ENCODE measurements at regions not wholly inside any gene's neighbourhood (a gene's known extent, or its start where the extent isn't known, plus 50 kb on each side); places are given as distances from the start of the nearest gene placed in this dataset.

DNA sequence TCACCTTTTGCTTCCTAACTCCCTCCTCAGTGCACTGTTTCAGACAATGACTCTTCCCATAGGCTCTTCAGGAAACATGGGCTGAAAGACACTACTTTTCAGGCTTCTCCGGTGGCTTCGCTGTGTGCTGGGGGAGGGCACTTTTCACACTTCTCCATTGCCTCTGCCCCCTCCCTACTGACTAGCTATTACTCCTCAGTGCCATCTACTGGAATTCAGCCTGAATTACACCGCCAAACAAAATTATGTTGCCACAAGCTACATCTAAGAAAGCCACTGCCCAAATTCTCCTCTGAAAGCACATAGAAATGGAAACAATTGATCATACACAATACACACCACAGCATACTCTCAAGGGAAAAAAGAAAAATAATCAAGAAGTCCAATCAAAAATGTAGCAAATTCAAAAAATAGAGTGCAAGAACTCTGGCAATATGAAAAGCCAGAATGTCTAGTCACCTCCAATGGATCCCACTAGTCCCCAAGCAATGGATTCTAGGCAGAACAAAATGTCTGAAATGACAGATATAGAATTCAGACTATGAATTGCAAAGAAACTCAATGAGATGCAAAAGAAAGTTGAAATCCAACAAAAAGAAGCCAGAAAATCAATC is 1139.4 kb upstream of the GYPC start:
- DNase-seq (ENCODE audit: low spot score): no peak

DNA sequence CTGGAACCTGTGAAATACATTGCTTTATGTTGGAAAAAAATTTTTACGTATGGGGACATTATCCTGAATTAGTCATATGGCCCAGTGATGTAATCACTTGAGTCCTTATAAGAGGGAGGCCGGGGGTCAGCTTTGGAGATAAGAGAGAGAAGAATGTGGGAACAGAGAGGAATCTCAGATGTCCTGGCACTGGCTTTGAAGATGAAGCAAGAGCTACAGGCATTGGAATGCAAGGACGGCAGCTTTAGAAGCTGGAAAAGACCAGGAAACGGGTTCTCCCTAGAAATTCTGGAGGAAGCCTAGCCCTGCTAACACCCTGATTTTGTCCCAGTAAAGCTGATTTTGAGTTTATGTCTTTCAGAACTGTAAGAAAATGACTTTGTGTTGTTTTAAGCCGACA is 1129.9 kb upstream of the GYPC start:
- DNase-seq (ENCODE audit: low spot score): no peak

DNA sequence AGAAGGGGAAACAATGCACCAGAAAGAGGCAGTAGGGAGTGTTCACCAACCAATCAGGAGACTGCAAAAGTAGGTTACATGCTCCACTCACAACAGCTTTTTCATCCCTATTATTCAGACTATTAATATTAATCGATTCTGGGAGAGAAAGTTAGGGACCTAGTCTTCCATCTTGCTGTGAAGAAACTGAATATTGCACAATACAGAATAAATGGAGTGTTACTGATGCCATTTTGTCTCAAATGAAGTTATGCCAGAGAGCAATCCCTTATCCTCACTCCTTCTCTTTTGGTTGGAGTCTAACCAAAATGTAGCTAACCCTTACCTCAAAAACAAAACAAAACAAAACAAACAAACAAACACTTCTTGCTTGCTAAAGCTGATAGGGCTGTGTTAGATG is 1120.9 kb upstream of the GYPC start:
- no peak for DNase-seq (ENCODE audit: low spot score)

DNA sequence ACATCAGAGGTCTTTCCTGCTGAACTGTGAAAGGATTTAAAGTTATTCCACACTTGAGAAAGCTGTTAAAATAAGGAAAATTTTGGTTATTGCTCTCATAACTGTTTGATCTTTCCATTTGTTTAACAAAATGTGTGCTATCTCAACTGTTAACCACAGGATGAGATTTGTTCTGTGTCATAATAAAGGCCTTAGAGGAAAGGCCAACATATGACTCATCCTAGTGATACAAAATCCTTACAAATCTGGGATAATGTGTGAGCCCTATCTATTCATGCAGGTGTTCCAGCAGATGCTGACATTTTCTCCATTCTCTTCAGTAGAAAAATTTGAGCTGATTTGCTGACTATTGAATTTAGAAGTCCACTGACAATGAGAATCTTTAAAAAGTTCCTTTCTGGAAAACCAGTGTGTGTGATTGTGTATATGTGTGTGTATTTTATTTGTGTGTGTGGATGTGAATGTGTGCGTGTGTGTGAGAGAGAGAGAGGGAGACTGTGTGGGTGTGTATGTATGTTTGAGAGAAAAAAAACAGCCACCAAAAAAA is 1111.9 kb upstream of the GYPC start:
- DNase-seq (ENCODE audit: low spot score): no peak

DNA sequence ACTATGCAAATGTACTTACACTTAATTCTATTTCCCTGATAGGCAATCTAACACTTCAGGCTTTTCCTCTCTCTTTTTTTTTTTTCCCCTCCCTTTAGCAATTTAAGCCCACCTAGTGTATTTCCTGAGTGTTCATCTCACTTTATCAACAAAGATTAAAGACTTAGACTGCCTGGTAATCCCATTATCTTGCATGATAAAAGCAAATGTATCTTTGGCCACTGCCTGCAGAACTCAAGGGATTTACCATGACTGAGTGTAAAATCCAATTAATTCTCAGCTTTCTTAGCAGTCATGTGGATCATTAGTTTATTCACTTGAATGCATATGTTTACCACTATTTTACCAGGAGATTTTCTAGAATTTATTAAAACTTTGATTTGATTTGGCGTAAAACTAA is 1102.2 kb upstream of the GYPC start:
- DNase-seq (ENCODE audit: low spot score): no peak

DNA sequence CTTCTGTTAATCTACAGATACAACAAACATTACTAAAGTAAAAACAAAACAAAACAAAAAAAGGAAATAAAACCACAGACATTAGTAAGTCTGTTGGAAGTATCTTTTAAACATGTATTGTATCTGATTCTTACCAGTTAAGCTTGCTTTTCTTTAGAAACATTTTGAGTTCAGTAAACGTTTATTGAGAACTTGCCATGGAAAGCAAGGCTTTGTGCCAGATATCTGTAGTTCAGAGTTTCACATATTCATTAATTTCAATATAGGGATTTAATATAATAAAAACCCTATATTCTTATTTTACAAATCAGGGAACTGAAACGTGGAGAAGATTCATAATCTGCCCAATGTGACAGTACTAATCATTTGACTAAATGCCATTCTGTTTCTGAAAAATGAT is 1101.0 kb upstream of the GYPC start:
- DNase-seq (ENCODE audit: low spot score): no peak

DNA sequence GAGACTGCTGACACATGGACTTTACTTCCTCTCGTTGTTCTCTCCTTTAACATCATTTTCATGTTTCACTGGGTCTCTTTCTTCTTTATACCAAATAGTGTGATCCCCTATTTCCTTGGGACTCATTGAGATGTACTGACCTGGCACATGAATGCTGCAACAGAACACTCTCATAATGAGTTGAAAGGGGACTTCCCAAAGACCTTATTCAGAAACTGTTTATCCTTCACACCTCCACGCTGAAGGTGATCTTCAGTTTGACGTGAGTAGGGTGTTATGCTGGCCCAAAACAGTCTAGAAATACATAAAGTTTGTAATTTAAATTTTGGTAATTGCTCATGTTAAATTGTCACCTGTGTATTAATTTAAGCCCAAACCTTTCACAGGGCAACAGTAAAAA is 1096.8 kb upstream of the GYPC start:
- no peak for DNase-seq (ENCODE audit: low spot score)

DNA sequence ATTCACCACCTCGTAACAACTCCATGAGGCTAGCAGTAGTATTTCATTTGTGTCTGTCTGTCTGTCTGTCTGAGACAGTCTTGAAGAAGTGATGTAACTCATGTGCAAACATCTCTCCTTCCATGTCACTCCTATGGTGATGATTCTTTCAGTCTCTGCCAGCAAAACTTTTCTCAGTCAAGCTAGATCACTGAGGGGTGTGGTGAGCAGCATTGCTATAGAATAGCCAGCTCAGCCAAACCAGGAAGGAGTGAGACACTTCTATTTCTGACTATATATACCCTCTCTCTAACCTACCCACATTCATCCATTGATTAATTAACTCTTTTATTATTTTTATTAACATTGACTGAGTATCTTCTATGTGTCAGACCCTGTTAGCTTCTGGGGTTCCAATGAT is 1095.1 kb upstream of the GYPC start:
- no peak for DNase-seq (ENCODE audit: low spot score)

DNA sequence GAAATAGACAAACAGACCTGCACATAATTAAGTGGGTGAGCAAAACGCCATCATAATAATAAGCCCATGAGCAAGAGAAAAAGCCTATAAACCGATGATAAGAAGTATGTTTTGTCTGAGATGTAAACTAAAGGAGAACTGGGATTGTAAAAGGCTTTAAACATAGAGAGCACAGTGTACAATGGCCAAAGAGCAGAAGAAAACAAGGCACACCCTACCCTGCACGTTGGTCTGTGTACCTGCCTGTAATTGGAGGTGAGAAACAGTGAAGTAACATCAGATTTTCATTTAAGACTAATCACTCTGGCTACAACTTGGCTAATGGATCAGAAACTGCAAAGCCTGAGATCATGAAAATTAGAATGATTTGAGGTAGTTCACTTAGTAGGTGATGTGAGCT is 1094.7 kb upstream of the GYPC start:
- DNase-seq (ENCODE audit: low spot score): no peak

DNA sequence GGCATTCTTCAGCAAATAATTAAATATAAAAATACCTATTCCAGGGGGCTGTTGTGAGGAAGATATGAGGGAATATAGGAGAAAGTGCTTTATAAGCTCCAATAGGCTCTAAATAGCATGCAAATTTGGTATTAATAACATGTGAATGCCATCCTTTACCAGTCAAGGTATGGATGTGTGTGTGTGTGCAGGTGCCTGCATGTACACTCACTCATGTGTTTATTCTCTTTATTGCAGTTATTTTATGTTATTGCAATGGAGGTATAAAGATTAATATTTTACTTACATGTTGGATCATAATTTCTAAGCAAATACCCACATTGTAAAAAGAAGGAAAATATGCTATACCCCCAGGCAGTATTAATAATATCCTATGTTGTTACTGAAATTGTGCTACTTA is 1093.0 kb upstream of the GYPC start:
- DNase-seq (ENCODE audit: low spot score): no peak

DNA sequence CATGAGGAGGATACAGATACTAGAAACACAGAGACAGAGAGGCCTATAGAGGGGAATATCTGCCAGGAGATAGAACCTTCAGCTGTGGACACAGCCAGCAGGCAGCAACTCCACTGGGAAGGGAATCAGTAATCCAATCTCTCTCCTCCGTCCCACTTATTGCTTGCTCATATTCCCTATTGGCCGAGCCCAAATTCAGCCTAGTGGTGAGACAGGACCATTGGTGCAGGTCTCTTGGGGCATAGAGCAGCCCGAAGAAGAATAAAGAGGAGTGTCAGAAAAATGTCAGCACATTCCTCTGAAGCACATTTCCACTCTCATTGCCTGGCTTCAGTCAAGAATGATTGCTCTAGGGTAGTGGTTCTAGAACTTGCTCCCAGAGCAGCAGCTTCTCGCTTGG is 1091.5 kb upstream of the GYPC start:
- DNase-seq (ENCODE audit: low spot score): no peak

DNA sequence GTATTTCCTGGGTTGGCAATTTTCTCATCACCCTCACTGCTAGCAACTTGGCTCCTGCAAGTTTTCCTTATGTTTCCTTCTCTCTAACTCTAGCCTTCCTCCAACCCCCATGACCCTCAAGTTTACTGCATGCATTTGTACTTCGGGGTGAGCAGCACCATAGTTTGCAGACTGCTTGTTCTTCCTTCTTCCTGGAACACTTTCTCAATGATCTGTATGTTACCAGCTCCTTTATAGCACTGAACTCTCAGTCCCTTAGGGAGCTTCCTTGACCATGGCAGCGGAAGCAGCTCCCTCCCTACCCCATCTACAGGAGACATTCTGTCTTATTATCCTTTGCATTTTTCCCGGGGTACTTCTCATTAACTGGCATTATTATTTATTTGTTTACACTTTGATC is 1089.5 kb upstream of the GYPC start:
- DNase-seq (ENCODE audit: low spot score): no peak

DNA sequence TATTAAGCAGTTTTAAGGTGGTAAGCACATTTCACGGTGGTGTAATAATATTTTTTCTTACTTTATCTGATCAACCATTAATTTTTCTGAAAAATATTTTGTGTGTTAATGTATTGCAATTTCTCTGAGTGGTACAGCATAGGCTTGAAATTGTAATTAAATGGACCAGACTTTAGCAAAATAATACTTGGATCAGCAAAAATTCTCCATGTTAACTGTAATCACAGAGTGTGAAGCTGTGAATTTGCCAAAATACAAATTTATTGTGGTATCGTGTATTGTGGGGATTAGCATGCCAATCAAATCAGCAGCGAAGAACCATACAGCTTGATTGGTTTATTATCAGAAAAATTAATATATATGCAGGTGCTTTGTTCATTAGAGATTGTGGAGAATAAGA is 1088.9 kb upstream of the GYPC start:
- DNase-seq (ENCODE audit: low spot score): no peak

DNA sequence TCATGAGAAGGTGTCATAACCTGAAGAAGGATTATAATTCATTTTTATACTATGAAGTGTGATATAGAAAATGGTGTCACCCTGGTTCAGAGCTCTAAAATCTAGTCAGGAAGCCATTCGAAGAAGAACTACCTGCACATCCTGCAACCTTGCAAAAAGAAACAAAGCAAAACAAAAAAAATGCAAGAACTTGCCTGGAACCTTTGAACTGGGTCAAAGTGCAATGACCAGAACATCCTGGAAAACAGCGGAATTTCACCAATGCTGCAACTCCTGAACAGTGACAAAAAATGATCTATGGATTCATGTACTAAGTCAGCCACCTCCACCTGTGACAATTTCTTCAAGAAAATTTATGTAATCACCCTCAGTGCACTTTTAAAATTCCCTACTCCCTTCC is 1083.3 kb upstream of the GYPC start:
- no peak for DNase-seq (ENCODE audit: low spot score)

DNA sequence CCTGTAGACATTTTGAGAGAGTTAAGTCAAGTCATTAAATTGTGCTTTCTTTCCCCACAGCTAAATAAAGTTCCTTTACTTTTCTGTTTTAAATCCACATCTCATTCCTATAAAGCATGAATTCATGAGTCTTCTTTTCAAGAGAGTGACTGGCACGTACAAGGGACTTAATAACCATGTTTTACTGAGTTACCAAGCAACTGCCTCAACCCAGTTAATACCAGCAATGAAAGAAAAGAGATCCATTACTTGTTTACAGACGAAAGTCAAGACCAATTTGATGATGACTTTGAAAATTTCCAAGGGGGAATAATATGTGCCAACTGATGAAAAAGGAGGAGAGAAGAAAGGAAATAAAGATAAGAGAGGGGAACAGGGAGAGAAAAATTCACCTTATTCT is 1082.5 kb upstream of the GYPC start:
- no peak for DNase-seq (ENCODE audit: low spot score)

DNA sequence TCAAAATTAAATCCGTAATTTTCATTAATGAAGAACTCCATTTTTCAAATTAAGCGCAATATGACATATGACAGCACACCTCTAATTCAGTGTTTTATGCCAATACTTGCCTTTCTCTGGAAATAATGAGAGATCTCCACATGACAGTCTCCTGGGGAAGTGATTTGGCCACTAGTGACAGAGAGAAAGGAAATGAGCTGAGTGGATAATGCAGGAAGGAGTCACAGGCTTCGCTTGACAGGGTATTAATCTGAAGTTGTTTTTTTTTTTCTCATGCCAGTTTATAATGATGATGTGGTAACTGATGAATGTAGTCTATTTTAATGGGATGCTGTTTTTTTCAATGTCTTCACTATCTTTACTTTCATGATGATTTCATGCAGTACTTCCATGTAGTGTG is 1079.4 kb upstream of the GYPC start:
- DNase-seq (ENCODE audit: low spot score): no peak

DNA sequence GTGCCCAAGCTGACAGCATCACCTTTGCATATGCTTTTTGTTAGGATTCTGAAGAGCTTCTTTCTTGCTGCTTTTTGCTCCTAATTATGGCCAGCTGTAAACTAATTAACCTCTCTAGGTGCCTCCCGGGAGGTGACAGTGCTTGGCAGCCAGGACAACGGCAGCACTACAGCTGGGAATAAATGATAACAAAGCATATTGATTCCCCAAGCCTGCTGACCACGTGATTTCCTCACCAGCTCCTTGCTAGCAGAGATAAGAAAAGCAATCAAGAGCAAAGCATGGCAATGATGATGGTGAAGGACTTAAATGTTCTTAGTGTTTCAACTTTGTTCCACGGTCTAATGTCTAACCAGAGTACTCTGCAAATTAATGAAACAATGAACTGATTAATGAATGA is 1074.4 kb upstream of the GYPC start:
- no peak for DNase-seq (ENCODE audit: low spot score)

DNA sequence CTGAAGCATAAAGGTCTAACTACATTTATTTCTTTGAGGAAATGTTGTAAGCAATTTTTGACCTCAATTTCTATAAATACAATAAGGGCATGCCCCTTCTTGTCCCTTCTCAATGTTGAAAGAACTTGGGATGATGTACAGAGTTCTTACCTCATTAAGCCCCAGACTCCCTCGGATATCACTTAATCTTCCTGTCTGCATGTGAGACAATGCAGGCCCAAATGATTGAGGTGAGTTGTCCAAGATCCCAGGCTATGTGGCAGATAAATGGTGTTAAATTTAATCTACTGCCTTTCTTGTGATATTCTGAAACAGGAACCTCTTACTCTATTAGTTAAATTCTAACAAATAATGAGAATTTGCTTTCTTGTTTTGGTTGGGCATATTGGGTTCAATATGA is 1073.4 kb upstream of the GYPC start:
- no peak for DNase-seq (ENCODE audit: low spot score)

DNA sequence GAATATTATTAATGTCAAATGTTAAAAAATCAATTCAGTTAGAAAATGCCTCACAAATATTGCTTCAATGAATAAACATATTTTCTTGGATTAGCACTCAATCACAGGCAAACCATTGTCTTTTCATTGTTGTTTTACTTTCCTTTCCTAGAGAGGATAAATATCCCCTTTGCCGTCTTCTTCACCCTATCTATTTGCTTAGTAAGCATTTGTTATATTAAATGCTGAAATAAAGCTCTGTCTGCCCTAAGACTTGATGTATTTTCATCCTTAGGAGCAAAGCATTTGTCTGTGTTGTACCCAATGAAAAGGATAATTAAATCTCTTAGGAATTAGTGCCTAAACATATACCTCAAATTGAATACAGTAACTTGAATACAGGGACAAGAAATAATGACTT is 1071.2 kb upstream of the GYPC start:
- no peak for DNase-seq (ENCODE audit: low spot score)

DNA sequence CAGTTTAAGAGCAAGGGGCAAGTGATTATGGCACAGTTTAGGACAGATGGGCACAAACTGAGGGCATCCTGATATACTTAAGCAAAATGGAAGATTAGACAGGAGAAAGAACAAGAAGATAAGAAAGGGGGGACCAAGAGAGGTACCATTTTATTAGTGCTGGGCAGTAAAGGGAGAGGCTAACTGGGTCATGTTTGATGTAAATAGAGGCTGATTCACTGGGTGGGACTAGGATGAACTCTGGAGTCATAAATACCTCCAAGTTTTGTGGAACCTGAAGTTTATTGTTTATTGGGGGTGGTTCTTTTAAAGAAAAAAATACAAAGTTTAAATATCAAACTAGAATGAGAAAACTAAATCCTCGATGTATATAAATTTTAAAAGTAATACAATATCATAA is 1067.2 kb upstream of the GYPC start:
- no peak for DNase-seq (ENCODE audit: low spot score)

DNA sequence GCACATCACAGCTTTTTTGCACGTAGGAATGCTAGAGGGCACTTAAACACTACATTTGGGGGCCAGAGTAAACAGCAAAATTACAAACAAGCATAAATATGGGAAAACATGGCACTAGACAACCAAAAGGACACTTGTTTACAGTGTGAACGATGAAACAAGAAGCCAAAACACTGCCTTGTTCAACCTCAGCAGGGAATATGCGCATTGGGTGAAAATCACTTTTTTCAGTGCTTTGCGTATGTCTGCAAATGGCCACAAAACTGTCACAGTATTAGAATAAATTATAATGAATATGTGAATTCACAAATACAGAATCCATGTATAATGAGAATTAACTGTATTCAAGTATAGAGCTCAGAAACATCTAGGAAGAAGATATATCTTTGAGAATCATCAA is 1064.0 kb upstream of the GYPC start:
- DNase-seq (ENCODE audit: low spot score): no peak

DNA sequence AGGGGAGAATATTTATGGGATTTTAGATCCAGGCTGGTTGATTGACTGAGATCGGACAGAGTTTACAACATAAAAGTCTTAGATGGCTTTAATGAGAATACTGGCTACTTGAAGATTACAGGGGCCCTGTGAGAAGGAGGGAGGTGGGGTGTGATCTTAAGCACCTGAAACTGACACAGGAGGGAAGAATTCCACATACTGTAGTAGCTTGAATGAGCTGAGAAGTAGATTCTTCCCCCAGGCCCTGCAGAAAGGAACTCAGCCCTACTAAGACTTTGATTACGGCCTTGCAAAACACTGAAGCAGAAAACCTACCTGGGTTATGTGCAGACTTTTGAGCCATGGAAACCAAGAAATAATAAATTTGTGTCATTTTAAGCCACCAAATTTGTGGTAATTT is 1062.9 kb upstream of the GYPC start:
- DNase-seq (ENCODE audit: low spot score): no peak

DNA sequence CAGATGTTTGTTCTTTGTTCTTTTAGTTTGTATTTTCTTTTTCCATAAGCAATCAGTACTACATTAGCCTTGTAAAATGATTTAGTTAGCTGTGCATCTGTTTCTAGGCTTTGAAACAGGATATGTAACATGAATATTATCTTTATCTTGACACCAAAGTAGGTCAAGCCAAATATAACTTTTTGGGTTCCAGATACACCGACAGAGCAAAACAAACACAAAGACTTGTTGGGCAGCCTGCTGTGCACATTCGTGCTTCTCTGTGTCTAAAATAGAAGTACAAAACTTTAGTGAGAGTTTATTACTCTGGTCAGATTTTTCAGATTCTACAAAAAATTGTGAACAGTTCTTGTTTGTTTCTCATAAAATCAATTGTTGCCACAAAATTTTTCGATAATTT is 1059.3 kb upstream of the GYPC start:
- DNase-seq (ENCODE audit: low spot score): no peak

DNA sequence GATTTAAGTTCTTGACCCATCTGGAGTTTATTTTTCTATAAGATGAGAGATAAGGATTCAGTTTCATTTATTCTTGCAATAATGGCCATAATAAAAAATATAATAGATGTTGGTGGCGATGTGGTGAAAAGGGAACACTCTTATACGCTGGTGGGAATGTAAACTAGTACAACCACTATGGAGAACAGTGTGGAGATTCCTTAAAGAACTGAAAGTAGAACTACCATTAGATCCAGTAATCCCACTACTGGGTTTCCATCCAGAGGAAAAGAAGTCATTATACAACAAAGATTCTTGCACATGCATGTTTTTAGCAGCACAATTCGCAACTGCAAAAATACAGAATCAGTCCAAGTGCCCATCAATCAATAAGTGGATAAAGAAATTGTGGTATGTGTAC is 1040.5 kb upstream of the GYPC start:
- DNase-seq (ENCODE audit: low spot score): no peak

DNA sequence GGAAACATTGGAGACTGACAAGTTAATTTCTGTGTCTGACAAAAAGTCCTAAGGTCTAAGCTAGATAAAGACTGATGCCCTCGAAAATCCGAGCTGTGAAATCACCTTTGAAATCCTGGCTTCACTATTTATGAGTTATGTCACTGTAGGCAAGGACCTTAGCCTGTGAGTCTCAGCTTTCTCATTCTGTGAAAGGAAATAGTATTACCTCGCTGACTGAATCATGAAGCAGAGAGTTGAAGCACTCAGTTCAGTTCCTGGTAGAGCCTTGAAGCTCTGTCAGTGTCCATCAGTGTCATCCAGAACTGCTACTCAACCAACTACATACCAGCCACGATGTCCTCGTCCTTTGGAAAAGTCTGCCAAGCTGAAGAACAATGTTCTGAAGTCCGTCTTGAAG is 1025.6 kb upstream of the GYPC start:
- no peak for DNase-seq (ENCODE audit: low spot score)

All from CD4-positive, alpha-beta T cell treated with Interleukin-6 at 100 ng/mL for 8 hours (primary cell).